Tibial nerve (tissue), 4 donors: ENCODE measurements at regions not wholly inside any gene's neighbourhood (a gene's known extent, or its start where the extent isn't known, plus 50 kb on each side); places are given as distances from the start of the nearest gene placed in this dataset.
"Not testable (repeated sequence)": the region's sequence is repeated elsewhere in the genome, so short reads cannot be mapped to it uniquely, and the experiment has no call there.

ENCODE experiments used
- DNase-seq, 2 donors: peaks; one replicate each; pipeline ENCODE4 v3.0.0-alpha.2; 2019; ENCODE audit warnings: low spot score in 2 of 2
- H3K27ac ChIP-seq, 4 donors: fragments of 200-600 bp; sonication (generic) in 3 of 4; one replicate each; pipeline ENCODE4 v1.5.1; 2017 to 2019; ENCODE audit warnings: mild to moderate bottlenecking in 1 of 4
- H3K27me3 ChIP-seq, 2 donors: fragments of 200-600 bp; sonication (generic) in 1 of 2; one replicate each; pipeline versions ENCODE4 v1.5.1 to v1.6.0; 2017 to 2019
- H3K36me3 ChIP-seq, 3 donors: fragments of 200-600 bp; sonication (generic); one replicate each; pipeline ENCODE4 v1.5.1; 2018 to 2019
- H3K4me1 ChIP-seq, 4 donors: fragments of 200-600 bp; sonication (generic) in 3 of 4; one replicate each; pipeline ENCODE4 v1.5.1; 2017 to 2019
- H3K4me3 ChIP-seq, 4 donors: fragments of 200-600 bp; sonication (generic) in 3 of 4; one replicate each; pipeline ENCODE4 v1.5.1; 2017 to 2019; ENCODE audit warnings: mild to moderate bottlenecking in 1 of 4, moderate library complexity in 1 of 4
- H3K9me3 ChIP-seq, 4 donors: fragments of 200-600 bp; sonication (generic) in 3 of 4; one replicate each; pipeline ENCODE4 v1.5.1; 2017 to 2019
- CTCF ChIP-seq, 5 experiments: fragments of 200-600 bp in 3 of 5; fragments of 450-650 bp in 2 of 5; sonication (generic) in 3 of 5; IDR thresholded peaks; one replicate each; pipeline ENCODE4 v1.5.1; 2016 to 2019; ENCODE audit warnings: antibody characterized with exemption in 5 of 5, mild to moderate bottlenecking in 3 of 5, moderate library complexity in 2 of 5
- EP300 ChIP-seq, 2 donors: sonication (generic); formaldehyde crosslinking; IDR thresholded peaks; one replicate each; pipeline ENCODE4 v1.6.1; 2017; ENCODE audit warnings: antibody characterized with exemption in 2 of 2, mild to moderate bottlenecking in 1 of 2
- POLR2A ChIP-seq, 2 donors: fragments of 450-650 bp; IDR thresholded peaks; one replicate each; pipeline ENCODE4 v1.6.1; 2017; ENCODE audit warnings: antibody characterized with exemption in 2 of 2, mild to moderate bottlenecking in 2 of 2, moderate library complexity in 2 of 2
- WGBS, 2 donors: methylation state at CpG; one replicate each; pipeline ENCODE4 v1.1.5; 2018; 5-methylcytosine and 5-hydroxymethylcytosine counted together

DNA sequence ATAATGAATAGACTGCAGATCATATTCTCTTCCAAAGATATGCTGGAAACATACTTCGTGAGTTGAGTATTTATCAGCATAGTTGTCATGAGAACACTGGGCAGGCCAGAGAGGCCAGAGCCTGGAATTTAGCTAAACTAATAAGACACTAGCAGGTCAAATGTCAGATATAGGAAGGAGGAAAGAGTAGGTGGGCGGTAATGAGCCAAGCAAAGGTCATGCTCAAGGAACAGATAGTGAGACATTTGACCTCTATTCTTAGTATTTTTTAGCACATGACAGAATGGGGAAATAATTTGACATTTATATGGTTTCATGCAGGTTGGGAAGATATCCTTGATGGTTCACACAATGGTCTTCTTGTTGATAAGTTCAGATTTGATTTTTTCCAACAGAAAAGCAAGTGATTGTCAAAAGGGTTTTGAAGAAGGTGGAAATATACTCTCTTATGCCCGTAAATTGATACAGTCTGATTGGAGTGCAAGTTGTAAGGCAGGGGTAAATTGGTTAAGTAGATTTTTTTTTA, 99.6 kb upstream of the GOLGA6L4 start:
- WGBS, 2 donors, result 84 to 94% methylated on average over 2 of the region's 3 CpGs
- not testable (repeated sequence) for H3K27me3 ChIP-seq, H3K36me3 ChIP-seq, H3K4me3 ChIP-seq, H3K4me1 ChIP-seq, H3K9me3 ChIP-seq, DNase-seq, H3K27ac ChIP-seq

- H3K4me1 ChIP-seq, result no peaks in the 10 kb centered on the region
- TF ChIP-seq CTCF (IDR thresholded peaks at IDR 0.05) (peak; percentile 69 to 86 (median 78)), EP300 (IDR thresholded peaks at IDR 0.05) (no peak)
- H3K4me3 ChIP-seq, result no peak overlapping the region
- H3K27me3 ChIP-seq, result no peaks in the 10 kb centered on the region
- peak; percentile 49 to 82 for DNase-seq
- 3 to 11% methylated on average over 7 of the region's 7 CpGs for WGBS, 2 donors
- no peak overlapping the region for H3K27ac ChIP-seq
- H3K9me3 ChIP-seq, result no peaks in the 10 kb centered on the region
- no peaks in the 10 kb centered on the region for H3K36me3 ChIP-seq
These were observed 92.7 kb upstream of the GOLGA6L4 start for GRCh38 chr15:84142888-84143337.

- Histone ChIP-seq H3K36me3 (no peaks in the 10 kb centered on the region), H3K4me1 (no peaks in the 10 kb centered on the region), H3K27me3 (no peaks in the 10 kb centered on the region), H3K27ac (no peak overlapping the region), H3K9me3 (no peaks in the 10 kb centered on the region), H3K4me3 (no peak overlapping the region)
- TF ChIP-seq EP300 (IDR thresholded peaks at IDR 0.05) (no peak), CTCF (IDR thresholded peaks at IDR 0.05) (no peak), POLR2A (IDR thresholded peaks at IDR 0.05) (no peak)
- DNase-seq, result no peak
- WGBS, 2 donors, result 88 to 96% methylated on average over 5 of the region's 5 CpGs
These were observed 91.7 kb upstream of the GOLGA6L4 start for GRCh38 chr15:84143753-84144314.

- 79 to 81% methylated on average over 8 of the region's 8 CpGs for WGBS, 2 donors
- DNase-seq, H3K9me3 ChIP-seq, H3K27ac ChIP-seq, H3K4me1 ChIP-seq, H3K4me3 ChIP-seq, H3K36me3 ChIP-seq, H3K27me3 ChIP-seq: not testable (repeated sequence)
These were observed 90.6 kb upstream of the GOLGA6L4 start for GRCh38 chr15:84144946-84145345.

DNA sequence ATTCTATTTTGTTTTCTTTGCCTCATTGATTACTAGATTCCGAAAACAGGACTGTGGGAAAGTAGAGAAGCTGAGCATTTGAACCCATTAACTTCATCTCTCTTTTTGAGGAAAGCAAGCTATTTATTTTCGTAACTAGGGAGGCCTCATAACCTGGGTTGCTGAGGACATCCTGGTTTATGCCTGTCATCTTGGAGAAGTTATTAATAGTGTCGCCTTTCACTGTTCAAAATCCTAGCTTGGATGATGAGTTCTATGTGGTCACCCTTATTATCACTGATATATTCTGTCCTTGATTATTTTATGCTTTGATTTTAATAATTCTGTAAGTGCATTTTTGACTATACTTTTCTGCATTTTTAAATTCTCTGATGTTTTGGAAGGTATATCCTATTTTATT, 89.3 kb upstream of the GOLGA6L4 start:
- H3K9me3 ChIP-seq, H3K27me3 ChIP-seq, H3K36me3 ChIP-seq, H3K4me1 ChIP-seq, H3K27ac ChIP-seq, H3K4me3 ChIP-seq, DNase-seq: not testable (repeated sequence)
- 95 to 98% methylated on average over 3 of the region's 3 CpGs for WGBS, 2 donors

GRCh38 chr15:84147307-84147706, 88.3 kb upstream of the GOLGA6L4 start:
- not testable (repeated sequence) for H3K36me3 ChIP-seq, H3K4me3 ChIP-seq, H3K9me3 ChIP-seq, H3K27me3 ChIP-seq, DNase-seq, H3K4me1 ChIP-seq, H3K27ac ChIP-seq
- WGBS, 2 donors, result 60 to 89% methylated on average over 1 of the region's 2 CpGs

GRCh38 chr15:84151205-84151931, 84.2 kb upstream of the GOLGA6L4 start:
- WGBS, 2 donors, result 76 to 80% methylated on average over 11 of the region's 11 CpGs
- H3K4me3 ChIP-seq, result no peak overlapping the region
- H3K27me3 ChIP-seq, result no peaks in the 10 kb centered on the region
- H3K27ac ChIP-seq, result no peak overlapping the region
- no peaks in the 10 kb centered on the region for H3K9me3 ChIP-seq
- DNase-seq, result no peak
- H3K36me3 ChIP-seq, result no peaks in the 10 kb centered on the region
- no peaks in the 10 kb centered on the region for H3K4me1 ChIP-seq
- no peak for TF ChIP-seq CTCF (IDR thresholded peaks at IDR 0.05)
- TF ChIP-seq EP300 (IDR thresholded peaks at IDR 0.05), result no peak
- no peak for TF ChIP-seq POLR2A (IDR thresholded peaks at IDR 0.05)

DNA sequence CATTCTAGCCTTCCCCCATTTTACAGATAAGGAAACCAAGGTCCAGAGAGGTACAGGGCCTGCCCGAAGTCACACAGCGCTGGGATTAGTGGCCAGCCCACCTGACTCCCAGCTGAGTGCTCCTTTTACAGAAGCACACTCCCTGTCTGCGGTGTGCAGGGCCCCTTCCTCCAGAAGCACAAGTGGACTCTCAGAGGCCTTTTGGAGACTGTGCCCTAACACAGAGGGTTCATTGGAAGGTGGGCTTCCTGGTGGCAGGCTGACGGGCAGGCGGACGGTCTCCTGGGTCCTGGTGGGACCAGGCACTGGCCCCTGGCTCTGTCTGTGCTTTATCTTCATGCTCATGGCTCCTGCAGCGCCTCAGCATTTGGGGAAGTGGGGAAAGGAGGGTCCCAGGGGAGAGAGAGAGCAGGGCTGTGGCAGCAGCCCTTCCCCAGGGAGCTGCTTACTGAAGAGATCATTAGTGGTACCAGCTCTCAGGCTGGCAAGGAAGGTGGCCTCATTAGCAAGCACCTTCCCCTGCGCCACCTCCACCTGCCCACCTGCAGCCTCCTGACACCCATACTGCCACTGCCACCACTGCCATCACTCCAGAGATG, 83.1 kb upstream of the GOLGA6L4 start:
- not testable (repeated sequence) for DNase-seq, H3K36me3 ChIP-seq, H3K27ac ChIP-seq, H3K4me3 ChIP-seq, H3K27me3 ChIP-seq, H3K9me3 ChIP-seq, H3K4me1 ChIP-seq
- WGBS, 2 donors, result 94 to 98% methylated on average over 7 to 8 of the region's 8 CpGs

DNA sequence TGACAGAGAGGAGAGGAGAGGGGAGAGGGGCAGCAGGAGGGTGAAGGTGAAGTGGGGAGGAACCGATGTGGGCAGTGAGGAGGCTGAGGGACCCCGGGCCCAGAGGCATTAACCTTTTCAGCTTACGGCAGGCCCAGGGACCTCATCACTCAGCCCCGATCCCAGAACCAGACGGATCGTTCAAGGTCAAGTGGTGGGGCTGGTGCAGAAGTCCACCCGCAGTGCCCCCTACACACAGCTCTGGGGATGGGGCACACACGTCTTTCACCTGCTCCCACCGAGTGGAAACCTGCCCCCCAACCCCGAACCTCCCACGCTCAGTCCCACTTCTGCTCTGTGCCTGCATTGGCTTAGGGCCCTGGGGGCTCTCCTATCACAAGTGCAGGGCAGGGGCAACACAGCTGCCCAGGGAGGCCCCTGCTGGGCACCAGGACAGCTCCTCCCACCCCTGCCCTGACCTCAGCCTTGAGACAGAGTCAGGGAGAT, 81.9 kb upstream of the GOLGA6L4 start:
- H3K4me1 ChIP-seq, DNase-seq, H3K4me3 ChIP-seq, H3K9me3 ChIP-seq, H3K27me3 ChIP-seq, H3K36me3 ChIP-seq, H3K27ac ChIP-seq: not testable (repeated sequence)
- WGBS, 2 donors, result 74 to 78% methylated on average over 11 of the region's 11 CpGs

GRCh38 chr15:84154314-84154713, 81.3 kb upstream of the GOLGA6L4 start:
- H3K36me3 ChIP-seq, H3K27ac ChIP-seq, H3K4me3 ChIP-seq, DNase-seq, H3K27me3 ChIP-seq, H3K4me1 ChIP-seq, H3K9me3 ChIP-seq: not testable (repeated sequence)
- WGBS, 2 donors, result 69 to 75% methylated on average over 5 to 8 of the region's 8 CpGs
